ENCODE measurements at regions not wholly inside any gene's neighbourhood (a gene's known extent, or its start where the extent isn't known, plus 50 kb on each side); places are given as distances from the start of the nearest gene placed in this dataset.

GRCh38 chr11:23494981-23495380 lies 634.7 kb upstream of the CCDC179 start:
- TF ChIP-seq CTCF (IDR thresholded peaks at IDR 0.05): no peak
- TF ChIP-seq POLR2A (IDR thresholded peaks at IDR 0.05): no peak

Data from esophagus squamous epithelium (tissue), 4 donors.